ENCODE measurements at regions not wholly inside any gene's neighbourhood (a gene's known extent, or its start where the extent isn't known, plus 50 kb on each side); places are given as distances from the start of the nearest gene placed in this dataset.
"Not testable (repeated sequence)": the region's sequence is repeated elsewhere in the genome, so short reads cannot be mapped to it uniquely, and the experiment has no call there.

GRCh38 chr15:96201696-96202095 is 128.8 kb upstream of the NR2F2 start:
- no peak for DNase-seq

- DNase-seq: not testable (repeated sequence)
These were observed 124.9 kb upstream of the NR2F2 start for GRCh38 chr15:96205588-96205987.

GRCh38 chr15:96207377-96208006 is 123.0 kb upstream of the NR2F2 start:
- DNase-seq: no peak

GRCh38 chr15:96209285-96209735 is 121.2 kb upstream of the NR2F2 start:
- DNase-seq: no peak

- DNase-seq: no peak
These were observed 117.5 kb upstream of the NR2F2 start for GRCh38 chr15:96213045-96213444.

- no peak for DNase-seq
These were observed 116.6 kb upstream of the NR2F2 start for GRCh38 chr15:96213896-96214295.

- DNase-seq: not testable (repeated sequence)
These were observed 114.0 kb upstream of the NR2F2 start for GRCh38 chr15:96216481-96216880.

- no peak for DNase-seq
These were observed 112.5 kb upstream of the NR2F2 start for GRCh38 chr15:96217983-96218382.

GRCh38 chr15:96218623-96219455 is 111.7 kb upstream of the NR2F2 start:
- DNase-seq: no peak

- DNase-seq: no peak
These were observed 110.8 kb upstream of the NR2F2 start for GRCh38 chr15:96219681-96220080.

- DNase-seq: no peak
These were observed 109.8 kb upstream of the NR2F2 start for GRCh38 chr15:96220657-96221056.

GRCh38 chr15:96222981-96223380 is 107.5 kb upstream of the NR2F2 start:
- peak; percentile 20 for DNase-seq

GRCh38 chr15:96223939-96224338 is 106.6 kb upstream of the NR2F2 start:
- DNase-seq: no peak

- no peak for DNase-seq
These were observed 104.7 kb upstream of the NR2F2 start for GRCh38 chr15:96225642-96226259.

GRCh38 chr15:96230526-96231181 is 99.8 kb upstream of the NR2F2 start:
- no peak for DNase-seq

- no peak for DNase-seq
These were observed 98.2 kb upstream of the NR2F2 start for GRCh38 chr15:96232335-96232734.

GRCh38 chr15:96234109-96234892 is 96.2 kb upstream of the NR2F2 start:
- DNase-seq: no peak

- no peak for DNase-seq
These were observed 93.5 kb upstream of the NR2F2 start for GRCh38 chr15:96237002-96237401.

GRCh38 chr15:96242761-96243160 is 87.7 kb upstream of the NR2F2 start:
- DNase-seq: no peak

GRCh38 chr15:96243701-96244100 is 86.8 kb upstream of the NR2F2 start:
- DNase-seq: no peak

GRCh38 chr15:96245252-96245651 is 85.2 kb upstream of the NR2F2 start:
- no peak for DNase-seq

- no peak for DNase-seq
These were observed 84.4 kb upstream of the NR2F2 start for GRCh38 chr15:96246057-96246456.

Data from muscle of arm (tissue), 1 donor.